PC-9 (cell line): ENCODE measurements at regions not wholly inside any gene's neighbourhood (a gene's known extent, or its start where the extent isn't known, plus 50 kb on each side); places are given as distances from the start of the nearest gene placed in this dataset.

Source experiments
- BruUV-seq: library from RNA; stranded (reverse); fragments of 400-500 nt; replicated peaks from 2 replicates; lab custom pipeline; 2021; lab: Mats Ljungman, UMichigan
- CTCF ChIA-PET: fragments of 300-600 bp; sonication (Branson Sonifier 250); formaldehyde crosslinking; loops from one replicate; lab custom pipeline; 2022; ENCODE audit warnings: antibody characterized with exemption; lab: Charles Lee
- POLR2A ChIA-PET: fragments of 300-600 bp; sonication (Branson Sonifier 250); formaldehyde crosslinking; loops from one replicate; lab custom pipeline; 2022; ENCODE audit warnings: antibody characterized with exemption; ENCODE audit not compliant: unreplicated experiment; lab: Charles Lee
- DNase-seq, 2 experiments: peaks; one replicate each; pipeline versions ENCODE4 v3.0.0 to v3.0.0-alpha.2; 2015 to 2022; ENCODE audit warnings: mixed read lengths in 1 of 2
- H2AFZ ChIP-seq: fragments of 200-600 bp; sonication (generic); 2 replicates; pipeline ENCODE4 v1.8.1; 2017; ENCODE audit warnings: antibody characterized with exemption
- H3F3A ChIP-seq: fragments of 200-600 bp; sonication (generic); 2 replicates; pipeline ENCODE4 v1.8.1; 2017; ENCODE audit warnings: antibody characterized with exemption, mild to moderate bottlenecking, low read depth; ENCODE audit not compliant: insufficient read depth
- H3K27ac ChIP-seq: fragments of 200-600 bp; sonication (generic); 2 replicates; pipeline ENCODE4 v1.6.1; 2016; ENCODE audit warnings: mixed run types
- H3K27me3 ChIP-seq: fragments of 200-600 bp; sonication (generic); 2 replicates; pipeline ENCODE4 v1.6.1; 2016; ENCODE audit warnings: low read depth, mixed run types; ENCODE audit not compliant: insufficient read depth
- H3K36me3 ChIP-seq: fragments of 200-600 bp; sonication (generic); 2 replicates; pipeline ENCODE4 v1.6.1; 2016; ENCODE audit warnings: low read depth, mixed run types
- H3K4me1 ChIP-seq: fragments of 200-600 bp; sonication (generic); replicated peaks from 2 replicates; pipeline ENCODE4 v1.6.1; 2016; ENCODE audit warnings: mixed run types; ENCODE audit not compliant: insufficient read depth
- H3K4me2 ChIP-seq: fragments of 200-600 bp; sonication (generic); 2 replicates; pipeline ENCODE4 v1.6.1; 2017; ENCODE audit warnings: mixed run types
- H3K4me3 ChIP-seq: fragments of 200-600 bp; sonication (generic); 2 replicates; pipeline ENCODE4 v1.6.1; 2016; ENCODE audit warnings: mixed run types
- H3K79me2 ChIP-seq: fragments of 200-600 bp; sonication (generic); 2 replicates; pipeline ENCODE4 v1.6.1; 2017; ENCODE audit warnings: low read depth, mixed run types
- H3K9me2 ChIP-seq: fragments of 200-600 bp; sonication (generic); 2 replicates; pipeline ENCODE4 v1.8.1; 2017; ENCODE audit warnings: mild to moderate bottlenecking; ENCODE audit not compliant: insufficient read depth
- H3K9me3 ChIP-seq: fragments of 200-600 bp; sonication (generic); 2 replicates; pipeline ENCODE4 v1.8.1; 2016; ENCODE audit warnings: low read depth; ENCODE audit not compliant: insufficient read depth
- H4K20me1 ChIP-seq: fragments of 200-600 bp; sonication (generic); 2 replicates; pipeline ENCODE4 v1.8.1; 2017; ENCODE audit not compliant: insufficient read depth
- CTCF ChIP-seq: fragments of 200-600 bp; sonication (generic); conservative IDR thresholded peaks from 2 replicates; pipeline ENCODE4 v1.6.1; 2017; ENCODE audit warnings: mixed run types, antibody characterized with exemption, mild to moderate bottlenecking, moderate library complexity
- EZH2 ChIP-seq: fragments of 200-600 bp; sonication (generic); IDR thresholded peaks from 2 replicates; pipeline ENCODE4 v1.8.0; 2017; ENCODE audit warnings: antibody characterized with exemption, low read depth
- intact Hi-C: fragments of 100-400 bp; cut with micrococcal nuclease; formaldehyde crosslinking; loops from one replicate; pipeline ENCODE4 v1.10.0; 2022; ENCODE audit not compliant: unreplicated experiment

GRCh38 chr2:242035858-242036652 is 166.5 kb downstream of the RTP5 start:
- Histone ChIP-seq H3K79me2 (no peaks in the 10 kb centered on the region), H3K27ac (no peak overlapping the region), H3F3A (no peaks in the 10 kb centered on the region), H2AFZ (no peak overlapping the region), H3K36me3 (no peaks in the 10 kb centered on the region), H4K20me1 (no peaks in the 10 kb centered on the region), H3K4me3 (no peak overlapping the region), H3K9me2 (no peaks in the 10 kb centered on the region), H3K4me2 (no peak overlapping the region), H3K4me1 (no peaks in the 10 kb centered on the region), H3K27me3 (peaks cover 100% of the 10 kb centered on the region), H3K9me3 (no peaks in the 10 kb centered on the region)
- ChIA-PET CTCF (no interaction called here), POLR2A (no interaction called here)
- no peak for TF ChIP-seq CTCF
- TF ChIP-seq EZH2, result no peak
- intact Hi-C loops, result no loop called here
- BruUV-seq, result no TSS peak
- DNase-seq, result no peak

GRCh38 chr2:242036653-242036950 is 167.1 kb downstream of the RTP5 start:
- POLR2A ChIA-PET, result no interaction called here
- no peak for TF ChIP-seq EZH2
- no peak for TF ChIP-seq CTCF
- no peaks in the 10 kb centered on the region for H3K9me3 ChIP-seq

GRCh38 chr2:242038166-242038927 is 168.8 kb downstream of the RTP5 start:
- no peak for TF ChIP-seq CTCF
- TF ChIP-seq EZH2, result no peak
- intact Hi-C loops, result no loop called here
- BruUV-seq, result no TSS peak
- Histone ChIP-seq H3K4me1 (no peaks in the 10 kb centered on the region), H3K79me2 (no peaks in the 10 kb centered on the region), H3K9me2 (no peaks in the 10 kb centered on the region), H2AFZ (no peak overlapping the region), H3K4me3 (no peak overlapping the region), H4K20me1 (no peaks in the 10 kb centered on the region), H3K27ac (no peak overlapping the region), H3F3A (no peaks in the 10 kb centered on the region), H3K9me3 (no peaks in the 10 kb centered on the region), H3K4me2 (no peak overlapping the region), H3K36me3 (no peaks in the 10 kb centered on the region), H3K27me3 (peaks cover 99% of the 10 kb centered on the region)
- CTCF ChIA-PET, result no interaction called here
- DNase-seq, result no peak
- POLR2A ChIA-PET, result no interaction called here

More at GRCh38 chr2:242036653-242036950, 167.1 kb downstream of the RTP5 start:
- no peak overlapping the region for H2AFZ ChIP-seq
- no peaks in the 10 kb centered on the region for H3K79me2 ChIP-seq
- no peaks in the 10 kb centered on the region for H3K4me1 ChIP-seq
- peaks cover 100% of the 10 kb centered on the region for H3K27me3 ChIP-seq
- DNase-seq, result no peak
- H3K36me3 ChIP-seq, result no peaks in the 10 kb centered on the region
- BruUV-seq, result no TSS peak
- CTCF ChIA-PET, result no interaction called here
- no peaks in the 10 kb centered on the region for H3F3A ChIP-seq
- no peak overlapping the region for H3K27ac ChIP-seq
- intact Hi-C loops, result no loop called here
- H4K20me1 ChIP-seq, result no peaks in the 10 kb centered on the region
- H3K9me2 ChIP-seq, result no peaks in the 10 kb centered on the region
- no peak overlapping the region for H3K4me3 ChIP-seq
- no peak overlapping the region for H3K4me2 ChIP-seq
